ENCODE measurements at regions not wholly inside any gene's neighbourhood (a gene's known extent, or its start where the extent isn't known, plus 50 kb on each side); places are given as distances from the start of the nearest gene placed in this dataset.

DNA sequence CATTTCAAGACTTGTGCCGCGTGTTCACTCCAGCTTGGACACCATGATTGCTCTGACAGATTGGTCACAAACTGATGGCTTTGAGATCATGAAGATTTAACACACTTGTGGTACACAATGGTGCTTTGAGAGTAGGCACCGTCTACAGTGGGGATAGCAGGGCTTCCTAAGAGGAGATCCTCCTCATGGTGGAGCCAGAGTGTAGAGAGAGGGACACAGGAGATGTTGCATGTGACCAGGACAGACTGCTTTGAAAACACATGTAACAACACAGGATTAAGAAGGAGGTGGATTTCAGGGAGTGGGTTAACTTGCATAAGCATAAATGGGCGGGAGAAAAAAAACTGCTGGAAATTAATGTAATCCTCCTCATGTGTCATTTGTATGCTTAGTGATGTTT is 95.7 kb upstream of the LINC00305 start:
- TF ChIP-seq JUN (IDR thresholded peaks at IDR 0.05) (no peak), POLR2A (IDR thresholded peaks at IDR 0.05; ENCODE audit: low read length) (no peak), EP300 (IDR thresholded peaks at IDR 0.05) (no peak), RNF2 (IDR thresholded peaks at IDR 0.05; ENCODE audit: borderline replicate concordance, low read depth) (no peak), CBX2 (IDR thresholded peaks at IDR 0.05; ENCODE audit: borderline replicate concordance, low read depth) (no peak), FOSL2 (IDR thresholded peaks at IDR 0.05) (no peak), FOSL2 (CRISPR knock-in tag; IDR thresholded peaks at IDR 0.05) (no peak), RAD21 (conservative IDR thresholded peaks at IDR 0.05 in 1 of 2, IDR thresholded peaks at IDR 0.05 in 1 of 2) (no peak), CEBPB (IDR thresholded peaks at IDR 0.05) (no peak), RFX5 (IDR thresholded peaks at IDR 0.05) (no peak), ZC3H11A (IDR thresholded peaks at IDR 0.05) (no peak), POLR2AphosphoS2 (conservative IDR thresholded peaks at IDR 0.05; ENCODE audit: low read length) (no peak)
- TF ChIP-seq, protein P1, sequence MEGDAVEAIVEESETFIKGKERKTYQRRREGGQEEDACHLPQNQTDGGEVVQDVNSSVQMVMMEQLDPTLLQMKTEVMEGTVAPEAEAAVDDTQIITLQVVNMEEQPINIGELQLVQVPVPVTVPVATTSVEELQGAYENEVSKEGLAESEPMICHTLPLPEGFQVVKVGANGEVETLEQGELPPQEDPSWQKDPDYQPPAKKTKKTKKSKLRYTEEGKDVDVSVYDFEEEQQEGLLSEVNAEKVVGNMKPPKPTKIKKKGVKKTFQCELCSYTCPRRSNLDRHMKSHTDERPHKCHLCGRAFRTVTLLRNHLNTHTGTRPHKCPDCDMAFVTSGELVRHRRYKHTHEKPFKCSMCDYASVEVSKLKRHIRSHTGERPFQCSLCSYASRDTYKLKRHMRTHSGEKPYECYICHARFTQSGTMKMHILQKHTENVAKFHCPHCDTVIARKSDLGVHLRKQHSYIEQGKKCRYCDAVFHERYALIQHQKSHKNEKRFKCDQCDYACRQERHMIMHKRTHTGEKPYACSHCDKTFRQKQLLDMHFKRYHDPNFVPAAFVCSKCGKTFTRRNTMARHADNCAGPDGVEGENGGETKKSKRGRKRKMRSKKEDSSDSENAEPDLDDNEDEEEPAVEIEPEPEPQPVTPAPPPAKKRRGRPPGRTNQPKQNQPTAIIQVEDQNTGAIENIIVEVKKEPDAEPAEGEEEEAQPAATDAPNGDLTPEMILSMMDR (IDR thresholded peaks at IDR 0.05) = no peak
- TF ChIP-seq, protein P2, sequence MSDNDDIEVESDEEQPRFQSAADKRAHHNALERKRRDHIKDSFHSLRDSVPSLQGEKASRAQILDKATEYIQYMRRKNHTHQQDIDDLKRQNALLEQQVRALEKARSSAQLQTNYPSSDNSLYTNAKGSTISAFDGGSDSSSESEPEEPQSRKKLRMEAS (IDR thresholded peaks at IDR 0.05) = no peak
- TF ChIP-seq, protein P3, sequence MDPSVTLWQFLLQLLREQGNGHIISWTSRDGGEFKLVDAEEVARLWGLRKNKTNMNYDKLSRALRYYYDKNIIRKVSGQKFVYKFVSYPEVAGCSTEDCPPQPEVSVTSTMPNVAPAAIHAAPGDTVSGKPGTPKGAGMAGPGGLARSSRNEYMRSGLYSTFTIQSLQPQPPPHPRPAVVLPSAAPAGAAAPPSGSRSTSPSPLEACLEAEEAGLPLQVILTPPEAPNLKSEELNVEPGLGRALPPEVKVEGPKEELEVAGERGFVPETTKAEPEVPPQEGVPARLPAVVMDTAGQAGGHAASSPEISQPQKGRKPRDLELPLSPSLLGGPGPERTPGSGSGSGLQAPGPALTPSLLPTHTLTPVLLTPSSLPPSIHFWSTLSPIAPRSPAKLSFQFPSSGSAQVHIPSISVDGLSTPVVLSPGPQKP (IDR thresholded peaks at IDR 0.05; ENCODE audit: low read depth, low read length) = no peak
